ENCODE measurements at regions not wholly inside any gene's neighbourhood (a gene's known extent, or its start where the extent isn't known, plus 50 kb on each side); places are given as distances from the start of the nearest gene placed in this dataset.

GRCh38 chr11:69560141-69560790 is 78.8 kb downstream of the LINC01488 start:
- Histone ChIP-seq H3K4me1 (no peaks in the 10 kb centered on the region), H3K4me3 (no peak overlapping the region), H3K36me3 (no peaks in the 10 kb centered on the region), H3K27ac (no peak overlapping the region), H3K27me3 (no peaks in the 10 kb centered on the region), H3K9me3 (no peaks in the 10 kb centered on the region)
- no peak for TF ChIP-seq CTCF (IDR thresholded peaks at IDR 0.05)
- DNase-seq (no peak), ATAC-seq (no peak)
- intact Hi-C loops (cut with DNase I) = no loop called here

- no peak overlapping the region for H3K27ac ChIP-seq
- H3K27me3 ChIP-seq = no peaks in the 10 kb centered on the region
- no peak for DNase-seq
- H3K4me3 ChIP-seq = no peak overlapping the region
- no peaks in the 10 kb centered on the region for H3K36me3 ChIP-seq
- H3K9me3 ChIP-seq = no peaks in the 10 kb centered on the region
- no peak for TF ChIP-seq CTCF (IDR thresholded peaks at IDR 0.05)
- H3K4me1 ChIP-seq = no peaks in the 10 kb centered on the region
- intact Hi-C loops (cut with DNase I) = no loop called here
- no peak for ATAC-seq
Measured at GRCh38 chr11:69562302-69562701, 78.7 kb upstream of the CCND1 start.

- intact Hi-C loops (cut with DNase I) = no loop called here
- ATAC-seq (no peak), DNase-seq (peak; percentile 37)
- H3K4me1 ChIP-seq = no peaks in the 10 kb centered on the region
- no peak overlapping the region for H3K4me3 ChIP-seq
- no peaks in the 10 kb centered on the region for H3K9me3 ChIP-seq
- TF ChIP-seq CTCF (IDR thresholded peaks at IDR 0.05) = no peak
- H3K36me3 ChIP-seq = no peaks in the 10 kb centered on the region
- no peaks in the 10 kb centered on the region for H3K27me3 ChIP-seq
- no peak overlapping the region for H3K27ac ChIP-seq
Measured at GRCh38 chr11:69562816-69563215, 78.1 kb upstream of the CCND1 start.

GRCh38 chr11:69563306-69563705 is 77.7 kb upstream of the CCND1 start:
- Histone ChIP-seq H3K36me3 (no peaks in the 10 kb centered on the region), H3K4me3 (no peak overlapping the region), H3K4me1 (no peaks in the 10 kb centered on the region), H3K27me3 (no peaks in the 10 kb centered on the region), H3K9me3 (no peaks in the 10 kb centered on the region), H3K27ac (no peak overlapping the region)
- ATAC-seq (no peak), DNase-seq (peak; percentile 11)
- intact Hi-C loops (cut with DNase I) = no loop called here
- no peak for TF ChIP-seq CTCF (IDR thresholded peaks at IDR 0.05)

- DNase-seq (peak; percentile 10), ATAC-seq (no peak)
- Histone ChIP-seq H3K4me3 (no peak overlapping the region), H3K9me3 (no peaks in the 10 kb centered on the region), H3K27me3 (no peaks in the 10 kb centered on the region), H3K36me3 (no peaks in the 10 kb centered on the region), H3K27ac (no peak overlapping the region), H3K4me1 (no peaks in the 10 kb centered on the region)
- intact Hi-C loops (cut with DNase I) = no loop called here
- no peak for TF ChIP-seq CTCF (IDR thresholded peaks at IDR 0.05)
Measured at GRCh38 chr11:69563946-69564775, 76.8 kb upstream of the CCND1 start.
